ENCODE measurements at regions not wholly inside any gene's neighbourhood (a gene's known extent, or its start where the extent isn't known, plus 50 kb on each side); places are given as distances from the start of the nearest gene placed in this dataset.

GRCh38 chr11:109506115-109506514 lies 84.1 kb downstream of the C11orf87 start:
- Histone ChIP-seq H3K9me2 (replicated peaks; ENCODE audit: insufficient read depth, low read length) (no peaks in the 10 kb centered on the region), H3K27ac (ENCODE audit: low read length) (no peak overlapping the region), H3K79me2 (ENCODE audit: low read length) (no peaks in the 10 kb centered on the region), H3K4me3 (ENCODE audit: low read length) (no peak overlapping the region), H3K9me3 (replicated peaks; ENCODE audit: insufficient read depth, low read length) (no peaks in the 10 kb centered on the region), H3K36me3 (replicated peaks; ENCODE audit: insufficient read depth, low read length) (no peaks in the 10 kb centered on the region), H4K20me1 (ENCODE audit: insufficient read depth, low read length) (no peaks in the 10 kb centered on the region), H3K9ac (ENCODE audit: low read length) (no peak overlapping the region), H2AFZ (ENCODE audit: low read length) (no peak overlapping the region), H3K4me1 (ENCODE audit: low read length) (no peaks in the 10 kb centered on the region), H3K27me3 (replicated peaks; ENCODE audit: insufficient read depth, low read length) (no peaks in the 10 kb centered on the region), H3F3A (ENCODE audit: insufficient read depth, low read length) (no peaks in the 10 kb centered on the region), H3K4me2 (ENCODE audit: low read depth, low read length) (no peak overlapping the region)
- no peak for DNase-seq
- TF ChIP-seq CTCF (IDR thresholded peaks at IDR 0.05; ENCODE audit: low read length) (no peak), EZH2 (optimal IDR thresholded peaks at IDR 0.05; ENCODE audit: low read depth, low read length) (no peak), EZH2phosphoT487 (IDR thresholded peaks at IDR 0.05; ENCODE audit: low read length) (no peak)

GRCh38 chr11:109507331-109507730 lies 85.3 kb downstream of the C11orf87 start:
- no peak for TF ChIP-seq EZH2phosphoT487 (IDR thresholded peaks at IDR 0.05; ENCODE audit: low read length)
- no peak for TF ChIP-seq EZH2 (optimal IDR thresholded peaks at IDR 0.05; ENCODE audit: low read depth, low read length)
- TF ChIP-seq CTCF (IDR thresholded peaks at IDR 0.05; ENCODE audit: low read length), result no peak
- no peaks in the 10 kb centered on the region for H3K27me3 ChIP-seq (replicated peaks; ENCODE audit: insufficient read depth, low read length)
- no peaks in the 10 kb centered on the region for H3K9me3 ChIP-seq (replicated peaks; ENCODE audit: insufficient read depth, low read length)
- H3K9ac ChIP-seq (ENCODE audit: low read length), result no peak overlapping the region
- no peaks in the 10 kb centered on the region for H3F3A ChIP-seq (ENCODE audit: insufficient read depth, low read length)
- no peaks in the 10 kb centered on the region for H4K20me1 ChIP-seq (ENCODE audit: insufficient read depth, low read length)
- no peak overlapping the region for H3K4me3 ChIP-seq (ENCODE audit: low read length)
- H3K79me2 ChIP-seq (ENCODE audit: low read length), result no peaks in the 10 kb centered on the region
- H3K36me3 ChIP-seq (replicated peaks; ENCODE audit: insufficient read depth, low read length), result no peaks in the 10 kb centered on the region
- no peaks in the 10 kb centered on the region for H3K9me2 ChIP-seq (replicated peaks; ENCODE audit: insufficient read depth, low read length)
- no peak for DNase-seq
- no peaks in the 10 kb centered on the region for H3K4me1 ChIP-seq (ENCODE audit: low read length)
- H3K27ac ChIP-seq (ENCODE audit: low read length), result no peak overlapping the region
- H2AFZ ChIP-seq (ENCODE audit: low read length), result no peak overlapping the region
- H3K4me2 ChIP-seq (ENCODE audit: low read depth, low read length), result no peak overlapping the region

GRCh38 chr11:109507836-109508561 lies 86.0 kb downstream of the C11orf87 start:
- H3K27ac ChIP-seq (ENCODE audit: low read length), result no peak overlapping the region
- no peak overlapping the region for H2AFZ ChIP-seq (ENCODE audit: low read length)
- no peaks in the 10 kb centered on the region for H3F3A ChIP-seq (ENCODE audit: insufficient read depth, low read length)
- no peaks in the 10 kb centered on the region for H4K20me1 ChIP-seq (ENCODE audit: insufficient read depth, low read length)
- H3K9me2 ChIP-seq (replicated peaks; ENCODE audit: insufficient read depth, low read length), result no peaks in the 10 kb centered on the region
- H3K9me3 ChIP-seq (replicated peaks; ENCODE audit: insufficient read depth, low read length), result no peaks in the 10 kb centered on the region
- no peaks in the 10 kb centered on the region for H3K36me3 ChIP-seq (replicated peaks; ENCODE audit: insufficient read depth, low read length)
- no peak overlapping the region for H3K9ac ChIP-seq (ENCODE audit: low read length)
- no peaks in the 10 kb centered on the region for H3K4me1 ChIP-seq (ENCODE audit: low read length)
- no peak for DNase-seq
- TF ChIP-seq EZH2 (optimal IDR thresholded peaks at IDR 0.05; ENCODE audit: low read depth, low read length) (no peak), EZH2phosphoT487 (IDR thresholded peaks at IDR 0.05; ENCODE audit: low read length) (no peak), CTCF (IDR thresholded peaks at IDR 0.05; ENCODE audit: low read length) (no peak)
- no peak overlapping the region for H3K4me3 ChIP-seq (ENCODE audit: low read length)
- no peaks in the 10 kb centered on the region for H3K79me2 ChIP-seq (ENCODE audit: low read length)
- H3K4me2 ChIP-seq (ENCODE audit: low read depth, low read length), result no peak overlapping the region
- no peaks in the 10 kb centered on the region for H3K27me3 ChIP-seq (replicated peaks; ENCODE audit: insufficient read depth, low read length)
